ENCODE measurements at regions not wholly inside any gene's neighbourhood (a gene's known extent, or its start where the extent isn't known, plus 50 kb on each side); places are given as distances from the start of the nearest gene placed in this dataset.

- no peaks in the 10 kb centered on the region for H4K20me1 ChIP-seq (ENCODE audit: insufficient read depth)
- H3K27ac ChIP-seq = no peak overlapping the region
- no peaks in the 10 kb centered on the region for H3K36me3 ChIP-seq (ENCODE audit: insufficient read depth)
- H3K79me2 ChIP-seq (ENCODE audit: insufficient read depth, low read depth) = no peaks in the 10 kb centered on the region
- no peak overlapping the region for H3K4me2 ChIP-seq
- no peak for TF ChIP-seq CTCF (conservative IDR thresholded peaks at IDR 0.05; ENCODE audit: low read depth, low read length)
- H3K4me3 ChIP-seq (IDR thresholded peaks at IDR 0.05; ENCODE audit: insufficient read depth, low read depth, low read length) = no peak overlapping the region
- no peaks in the 10 kb centered on the region for H3K4me1 ChIP-seq (ENCODE audit: low read depth, poor library complexity, severe bottlenecking)
- H3K9ac ChIP-seq = no peak overlapping the region
- no peaks in the 10 kb centered on the region for H3K27me3 ChIP-seq (ENCODE audit: insufficient read depth, low read depth)
- H2AFZ ChIP-seq (ENCODE audit: low read depth) = no peak overlapping the region
Observed at GRCh38 chr2:129763966-129764365, 215.5 kb upstream of the RAB6C start.

GRCh38 chr2:129764376-129765325 lies 214.8 kb upstream of the RAB6C start:
- no peaks in the 10 kb centered on the region for H3K4me1 ChIP-seq (ENCODE audit: low read depth, poor library complexity, severe bottlenecking)
- H3K4me3 ChIP-seq (IDR thresholded peaks at IDR 0.05; ENCODE audit: insufficient read depth, low read depth, low read length) = no peak overlapping the region
- no peaks in the 10 kb centered on the region for H3K79me2 ChIP-seq (ENCODE audit: insufficient read depth, low read depth)
- H2AFZ ChIP-seq (ENCODE audit: low read depth) = no peak overlapping the region
- no peak for TF ChIP-seq CTCF (conservative IDR thresholded peaks at IDR 0.05; ENCODE audit: low read depth, low read length)
- no peak overlapping the region for H3K27ac ChIP-seq
- no peaks in the 10 kb centered on the region for H3K36me3 ChIP-seq (ENCODE audit: insufficient read depth)
- H4K20me1 ChIP-seq (ENCODE audit: insufficient read depth) = no peaks in the 10 kb centered on the region
- no peak overlapping the region for H3K4me2 ChIP-seq
- no peaks in the 10 kb centered on the region for H3K27me3 ChIP-seq (ENCODE audit: insufficient read depth, low read depth)
- H3K9ac ChIP-seq = no peak overlapping the region

- Histone ChIP-seq H3K4me2 (no peak overlapping the region), H3K79me2 (ENCODE audit: insufficient read depth, low read depth) (no peaks in the 10 kb centered on the region), H3K27me3 (ENCODE audit: insufficient read depth, low read depth) (no peaks in the 10 kb centered on the region), H3K4me1 (ENCODE audit: low read depth, poor library complexity, severe bottlenecking) (no peaks in the 10 kb centered on the region), H3K36me3 (ENCODE audit: insufficient read depth) (no peaks in the 10 kb centered on the region), H3K4me3 (IDR thresholded peaks at IDR 0.05; ENCODE audit: insufficient read depth, low read depth, low read length) (no peak overlapping the region), H3K27ac (no peak overlapping the region), H4K20me1 (ENCODE audit: insufficient read depth) (no peaks in the 10 kb centered on the region), H3K9ac (no peak overlapping the region), H2AFZ (ENCODE audit: low read depth) (no peak overlapping the region)
- TF ChIP-seq CTCF (conservative IDR thresholded peaks at IDR 0.05; ENCODE audit: low read depth, low read length) = no peak
Observed at GRCh38 chr2:129765326-129765677, 214.2 kb upstream of the RAB6C start.

- Histone ChIP-seq H4K20me1 (ENCODE audit: insufficient read depth) (no peaks in the 10 kb centered on the region), H3K27ac (no peak overlapping the region), H3K4me2 (no peak overlapping the region), H3K27me3 (ENCODE audit: insufficient read depth, low read depth) (no peaks in the 10 kb centered on the region), H3K36me3 (ENCODE audit: insufficient read depth) (no peaks in the 10 kb centered on the region), H3K4me3 (IDR thresholded peaks at IDR 0.05; ENCODE audit: insufficient read depth, low read depth, low read length) (no peak overlapping the region), H3K79me2 (ENCODE audit: insufficient read depth, low read depth) (no peaks in the 10 kb centered on the region), H2AFZ (ENCODE audit: low read depth) (no peak overlapping the region), H3K4me1 (ENCODE audit: low read depth, poor library complexity, severe bottlenecking) (no peaks in the 10 kb centered on the region), H3K9ac (no peak overlapping the region)
- no peak for TF ChIP-seq CTCF (conservative IDR thresholded peaks at IDR 0.05; ENCODE audit: low read depth, low read length)
Observed at GRCh38 chr2:129765678-129766351, 213.7 kb upstream of the RAB6C start.

Data from KMS-11 (cell line).